ENCODE measurements at regions not wholly inside any gene's neighbourhood (a gene's known extent, or its start where the extent isn't known, plus 50 kb on each side); places are given as distances from the start of the nearest gene placed in this dataset.

DNA sequence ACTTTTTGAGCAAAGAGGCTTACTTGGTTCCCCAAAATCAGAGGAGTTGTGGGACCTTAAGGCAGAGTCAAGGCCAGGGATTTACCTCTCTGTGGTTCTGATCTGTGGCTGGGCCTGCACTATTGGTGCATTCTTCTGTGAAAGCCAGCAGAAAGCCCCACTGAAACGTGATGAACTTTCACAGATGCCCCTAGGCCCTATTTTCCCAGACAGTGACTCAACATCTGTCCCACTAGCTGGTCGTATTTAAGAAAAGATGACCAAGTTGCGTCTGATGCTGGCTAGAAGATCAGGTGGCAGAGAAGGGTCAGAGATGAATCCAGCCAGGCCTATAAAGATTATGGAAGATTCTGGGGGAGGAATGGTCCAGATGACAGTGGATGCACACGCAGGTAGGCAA lies 153.1 kb downstream of the ACTL7B start:
- no peaks in the 10 kb centered on the region for H3K36me3 ChIP-seq
- no peaks in the 10 kb centered on the region for H3K27me3 ChIP-seq
- DNase-seq = no peak

DNA sequence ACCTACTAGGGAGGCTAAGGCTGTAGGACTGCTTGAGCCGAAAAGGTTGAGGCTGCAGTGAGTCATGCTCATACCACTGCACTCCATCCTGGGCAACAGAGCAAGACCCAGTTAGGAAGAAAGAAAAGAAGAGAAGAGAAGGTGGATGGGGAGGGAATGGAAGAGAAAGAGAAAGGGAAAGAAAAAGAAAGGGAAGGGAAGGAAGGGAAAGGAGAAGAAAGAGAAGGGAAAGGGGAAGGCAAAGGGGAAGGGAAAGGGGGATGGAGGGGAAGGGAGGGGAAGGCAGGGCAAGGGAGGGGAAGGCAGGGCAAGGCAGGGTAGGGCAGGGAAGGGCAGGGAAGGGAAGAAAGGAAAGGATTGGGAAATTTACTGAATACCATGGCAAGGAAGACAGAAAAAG lies 157.0 kb downstream of the ACTL7B start:
- no peak for DNase-seq
- Histone ChIP-seq H3K36me3 (no peaks in the 10 kb centered on the region), H3K4me3 (no peak overlapping the region), H3K9me3 (no peaks in the 10 kb centered on the region), H3K27me3 (no peaks in the 10 kb centered on the region)

More for the DNA sequence above, 153.1 kb downstream of the ACTL7B start:
- Histone ChIP-seq H3K9me3 (no peaks in the 10 kb centered on the region), H3K4me3 (no peak overlapping the region)

DNA sequence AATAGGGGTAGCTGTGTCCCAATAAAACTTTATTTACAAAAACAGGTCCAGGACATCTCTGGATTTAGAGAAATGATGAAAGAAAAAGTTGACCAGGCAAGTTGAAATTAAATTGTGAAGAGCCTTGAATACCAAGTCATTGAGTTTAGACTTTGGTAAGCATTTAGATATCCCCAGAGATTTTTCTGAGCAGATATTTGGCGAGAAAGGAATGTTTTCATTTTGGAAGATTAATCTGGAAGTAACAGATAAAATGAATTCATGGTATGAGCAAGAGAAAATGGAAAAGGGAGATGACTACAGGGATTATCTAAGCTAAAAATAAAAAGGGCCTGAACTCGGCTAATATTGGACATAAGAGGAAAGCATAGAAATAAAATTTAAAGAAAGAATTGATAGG lies 157.6 kb downstream of the ACTL7B start:
- Histone ChIP-seq H3K9me3 (no peaks in the 10 kb centered on the region), H3K36me3 (no peaks in the 10 kb centered on the region), H3K4me3 (no peak overlapping the region), H3K27me3 (no peaks in the 10 kb centered on the region)
- no peak for DNase-seq

DNA sequence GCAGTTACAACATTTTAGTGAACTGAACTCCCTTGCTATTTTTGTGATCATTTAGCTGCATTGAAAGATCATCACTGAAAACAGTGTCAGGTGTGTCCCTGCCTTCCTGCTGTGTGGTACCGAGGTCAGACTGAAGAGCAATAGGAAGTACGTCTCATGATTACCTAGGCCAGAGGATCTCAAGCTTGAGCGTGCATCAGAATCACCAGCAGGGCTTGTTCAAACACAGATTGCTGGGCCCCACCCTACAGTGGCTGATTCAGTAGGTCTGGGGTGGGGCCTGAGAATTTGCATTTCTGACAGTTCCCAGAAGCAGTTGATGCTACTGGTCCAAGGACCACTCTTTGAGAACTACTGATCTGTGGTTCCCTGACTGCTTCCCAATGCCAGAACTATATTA lies 159.6 kb downstream of the ACTL7B start:
- H3K9me3 ChIP-seq = no peaks in the 10 kb centered on the region
- H3K4me3 ChIP-seq = no peak overlapping the region
- no peaks in the 10 kb centered on the region for H3K36me3 ChIP-seq
- no peak for DNase-seq
- H3K27me3 ChIP-seq = no peaks in the 10 kb centered on the region

DNA sequence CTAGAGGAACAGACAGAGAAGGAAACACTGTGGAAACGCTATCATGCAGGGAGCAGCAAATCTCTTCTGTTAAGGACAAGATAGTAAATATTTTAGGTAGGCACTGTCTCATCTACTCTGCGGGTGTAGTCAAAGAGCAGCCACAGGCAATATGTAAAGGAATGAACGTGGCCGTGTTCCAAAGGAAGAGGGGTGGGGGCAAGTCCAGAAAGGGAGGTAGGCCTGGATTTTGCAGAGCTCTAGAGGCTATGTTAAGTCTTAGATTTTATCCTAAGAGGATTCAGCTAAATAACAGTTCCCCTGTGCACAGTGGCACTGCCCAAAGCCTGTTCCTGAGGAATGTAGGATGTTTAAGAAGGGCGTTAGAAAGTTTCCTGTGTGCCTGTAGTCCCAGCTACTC lies 161.6 kb downstream of the ACTL7B start:
- Histone ChIP-seq H3K9me3 (no peaks in the 10 kb centered on the region), H3K4me3 (no peak overlapping the region), H3K27me3 (no peaks in the 10 kb centered on the region), H3K36me3 (no peaks in the 10 kb centered on the region)
- DNase-seq = no peak

DNA sequence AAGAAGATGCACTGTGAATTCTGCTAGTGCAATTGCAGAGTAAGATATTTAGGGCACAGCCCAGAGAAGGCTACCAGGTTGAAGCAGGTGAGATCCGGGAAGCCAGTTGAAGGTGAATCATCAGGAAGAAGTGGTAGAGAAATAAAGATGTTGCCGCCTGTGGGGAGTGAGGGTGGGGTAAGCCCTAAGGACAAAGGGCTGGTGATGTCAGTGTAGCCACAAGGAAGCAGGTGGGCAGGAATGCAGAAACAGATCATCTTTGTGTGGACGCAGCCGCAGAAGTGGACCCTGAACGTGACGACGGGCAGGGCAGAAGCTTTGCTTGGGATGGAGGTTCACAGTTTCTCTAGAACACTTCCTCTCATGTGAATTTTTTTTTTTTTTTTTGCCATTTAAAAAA lies 164.2 kb downstream of the ACTL7B start:
- Histone ChIP-seq H3K4me3 (no peak overlapping the region), H3K36me3 (no peaks in the 10 kb centered on the region), H3K27me3 (no peaks in the 10 kb centered on the region), H3K9me3 (no peaks in the 10 kb centered on the region)
- no peak for DNase-seq

DNA sequence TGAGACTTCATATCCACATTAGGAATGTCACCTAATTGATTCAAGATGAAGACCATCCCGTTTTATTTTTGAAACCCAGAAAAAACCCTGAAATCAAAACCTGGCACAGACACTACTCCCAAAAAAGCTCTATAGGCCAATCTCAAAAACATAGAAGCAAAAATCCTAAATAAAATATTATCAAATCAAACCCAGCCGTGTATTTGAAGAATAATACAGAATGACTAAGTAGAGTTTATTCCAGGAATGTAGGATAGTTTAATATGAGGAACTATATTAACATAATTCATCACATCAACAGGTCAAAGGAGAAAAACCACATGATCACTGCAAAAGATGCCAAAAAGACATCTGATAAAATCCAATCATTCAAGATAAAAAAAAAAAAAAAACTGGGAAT lies 167.1 kb downstream of the ACTL7B start:
- Histone ChIP-seq H3K4me3 (no peak overlapping the region), H3K36me3 (no peaks in the 10 kb centered on the region), H3K27me3 (no peaks in the 10 kb centered on the region), H3K9me3 (no peaks in the 10 kb centered on the region)
- DNase-seq = no peak

DNA sequence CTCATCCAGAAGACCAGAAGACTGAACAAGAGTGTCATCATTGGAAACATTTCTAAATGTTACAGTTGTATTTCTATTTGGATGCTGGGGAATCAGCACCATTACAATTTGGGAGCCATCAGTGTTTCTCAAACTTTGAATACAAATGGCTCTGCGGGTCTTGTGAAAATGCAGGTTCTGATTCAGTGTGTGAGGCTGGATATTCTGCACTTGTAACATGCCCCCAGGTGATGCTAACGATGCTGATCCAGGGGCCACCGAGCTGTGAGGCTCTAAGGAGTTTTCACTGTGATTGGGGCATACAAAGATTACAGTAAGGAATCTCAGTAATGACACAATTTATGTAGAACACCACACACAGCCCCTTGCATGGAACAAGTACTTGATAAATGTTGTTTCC lies 167.7 kb downstream of the ACTL7B start:
- DNase-seq = no peak
- Histone ChIP-seq H3K4me3 (no peak overlapping the region), H3K27me3 (no peaks in the 10 kb centered on the region), H3K36me3 (no peaks in the 10 kb centered on the region), H3K9me3 (no peaks in the 10 kb centered on the region)

DNA sequence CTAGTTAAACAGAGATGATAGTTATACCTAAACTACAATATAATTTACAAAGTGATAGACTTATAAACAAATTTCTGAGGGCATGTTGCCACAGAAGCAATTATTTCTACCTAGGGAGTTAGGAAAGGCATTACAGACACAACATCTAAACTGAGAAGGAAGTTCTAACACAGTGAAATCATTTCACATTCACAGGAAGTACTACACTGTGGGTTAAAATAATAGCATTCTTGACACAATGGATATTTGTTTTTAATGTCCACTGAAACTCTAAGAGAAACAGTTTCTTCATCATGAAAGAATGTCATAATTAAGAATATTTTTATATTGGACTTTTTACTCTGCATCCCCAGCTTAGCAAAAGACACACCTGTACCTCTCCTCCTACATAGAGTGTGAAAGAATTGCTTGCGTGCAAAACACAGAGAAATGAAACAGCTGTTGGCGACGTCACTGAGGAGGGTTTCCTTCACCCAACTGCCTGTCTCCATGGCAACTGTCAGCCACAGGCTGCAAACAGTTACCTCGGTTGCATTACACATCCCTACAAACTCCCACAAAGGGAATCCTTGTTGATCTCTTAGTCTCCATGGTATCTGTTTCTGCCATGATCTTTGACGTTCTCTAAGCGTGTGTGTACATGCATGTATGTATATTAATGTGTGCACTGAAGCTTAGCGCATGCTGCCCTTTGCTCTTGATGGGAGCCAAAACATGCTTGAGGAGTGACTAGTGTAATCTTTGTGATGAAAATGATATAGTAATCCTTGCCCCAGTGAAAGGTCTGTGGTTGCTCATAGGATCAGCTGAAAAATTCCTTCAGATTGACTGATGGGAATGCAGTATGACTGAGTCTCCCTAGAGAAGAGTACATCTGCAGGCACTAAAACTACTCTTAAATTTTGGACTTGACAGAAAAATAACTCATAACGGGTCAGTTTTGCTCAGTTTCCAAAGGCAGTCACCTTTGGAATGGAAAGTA lies 168.5 kb downstream of the ACTL7B start:
- Histone ChIP-seq H3K36me3 (no peaks in the 10 kb centered on the region), H3K27me3 (no peaks in the 10 kb centered on the region), H3K9me3 (no peaks in the 10 kb centered on the region), H3K4me3 (no peak overlapping the region)
- DNase-seq = no peak

DNA sequence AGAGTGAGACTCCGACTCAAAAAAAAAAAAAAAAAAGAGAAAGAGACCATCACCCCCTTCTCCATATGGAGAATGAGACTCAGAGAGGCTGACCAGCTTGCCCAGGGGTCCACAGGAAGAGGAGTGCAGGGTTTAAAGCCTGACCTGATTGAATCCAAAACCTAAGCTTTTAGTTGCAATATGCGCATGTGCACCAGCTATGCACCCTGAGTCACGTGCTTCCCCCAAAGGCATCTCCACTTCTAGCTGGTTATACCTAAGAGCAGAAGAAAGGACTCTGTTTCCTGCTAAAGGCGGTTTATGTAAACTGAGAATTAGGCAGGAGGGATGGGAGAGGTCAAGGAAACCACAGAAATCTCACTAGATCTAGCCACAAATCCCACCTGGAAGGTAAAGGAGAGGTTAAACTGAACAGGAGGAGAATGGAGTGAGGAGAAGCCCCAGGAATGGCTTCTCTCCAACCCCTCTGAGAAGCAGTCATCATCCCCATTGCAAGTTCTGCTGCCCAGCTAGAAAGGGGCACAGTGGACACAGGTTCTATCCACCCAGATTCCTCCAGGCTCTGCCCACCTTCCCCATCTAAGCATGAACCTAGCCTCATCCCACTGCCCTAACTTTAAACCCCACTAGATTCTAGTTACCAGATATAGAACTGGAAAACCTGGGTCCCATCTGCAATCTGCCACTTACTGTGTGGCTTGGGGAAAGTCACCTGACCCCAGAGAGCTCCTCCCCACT lies 171.3 kb downstream of the ACTL7B start:
- no peaks in the 10 kb centered on the region for H3K36me3 ChIP-seq
- H3K4me3 ChIP-seq = no peak overlapping the region
- DNase-seq = no peak
- H3K27me3 ChIP-seq = no peaks in the 10 kb centered on the region
- H3K9me3 ChIP-seq = no peaks in the 10 kb centered on the region

DNA sequence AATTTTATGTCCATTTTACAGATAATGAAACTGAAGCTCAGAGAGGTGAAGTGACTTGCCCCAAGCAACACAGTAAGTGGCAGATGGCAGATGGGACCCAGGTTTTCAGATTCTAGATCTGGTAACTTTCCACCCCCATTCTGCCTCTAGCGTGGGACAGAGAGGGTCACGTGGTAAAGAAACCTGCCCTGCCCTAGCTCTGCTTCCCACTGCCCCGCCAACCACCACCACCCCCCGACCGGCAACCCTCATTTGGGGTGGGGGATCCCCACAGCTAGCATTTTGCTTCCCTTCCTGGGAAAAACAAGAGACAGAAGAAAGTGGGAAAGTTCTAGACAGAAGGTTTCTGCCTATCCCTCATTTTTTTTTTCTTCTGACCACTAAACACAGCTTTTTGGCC lies 172.5 kb downstream of the ACTL7B start:
- no peak overlapping the region for H3K4me3 ChIP-seq
- no peaks in the 10 kb centered on the region for H3K9me3 ChIP-seq
- H3K36me3 ChIP-seq = no peaks in the 10 kb centered on the region
- H3K27me3 ChIP-seq = no peaks in the 10 kb centered on the region
- no peak for DNase-seq

DNA sequence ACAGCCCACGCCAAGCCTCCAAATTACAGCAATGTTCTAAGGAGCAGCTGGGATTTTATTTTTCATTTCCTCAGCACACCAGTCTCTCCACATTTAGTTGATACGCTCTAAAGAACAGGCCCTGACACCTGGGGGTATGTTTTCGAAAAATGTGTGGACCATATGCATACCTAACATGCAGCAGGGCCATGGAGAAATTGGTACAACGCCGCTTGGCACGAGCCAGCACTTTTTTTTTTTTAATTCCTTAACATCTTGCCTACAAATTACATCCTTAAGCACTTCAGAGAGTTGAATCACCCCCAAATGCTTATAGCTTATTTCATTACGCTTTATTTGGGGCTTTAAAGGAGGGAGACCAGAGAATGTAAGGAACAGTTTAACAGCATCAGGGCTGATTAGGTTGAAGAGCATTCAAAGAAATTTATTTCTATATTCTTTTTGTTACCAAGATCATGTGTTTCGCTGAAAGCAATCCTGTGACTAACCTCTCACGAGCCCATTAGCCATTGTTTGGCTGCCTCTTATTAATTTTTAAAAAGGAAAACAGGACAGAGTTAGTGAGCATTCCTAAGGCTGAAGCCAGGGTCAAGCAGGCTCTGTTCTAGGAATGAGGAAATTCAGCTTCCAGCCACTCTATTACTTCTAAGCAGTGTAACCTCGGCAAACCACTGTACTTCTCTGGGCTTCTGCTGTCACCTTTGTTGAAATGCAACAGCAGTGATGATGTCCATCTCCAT lies 173.8 kb downstream of the ACTL7B start:
- Histone ChIP-seq H3K36me3 (no peaks in the 10 kb centered on the region), H3K9me3 (no peaks in the 10 kb centered on the region), H3K27me3 (no peaks in the 10 kb centered on the region), H3K4me3 (no peak overlapping the region)
- no peak for DNase-seq

DNA sequence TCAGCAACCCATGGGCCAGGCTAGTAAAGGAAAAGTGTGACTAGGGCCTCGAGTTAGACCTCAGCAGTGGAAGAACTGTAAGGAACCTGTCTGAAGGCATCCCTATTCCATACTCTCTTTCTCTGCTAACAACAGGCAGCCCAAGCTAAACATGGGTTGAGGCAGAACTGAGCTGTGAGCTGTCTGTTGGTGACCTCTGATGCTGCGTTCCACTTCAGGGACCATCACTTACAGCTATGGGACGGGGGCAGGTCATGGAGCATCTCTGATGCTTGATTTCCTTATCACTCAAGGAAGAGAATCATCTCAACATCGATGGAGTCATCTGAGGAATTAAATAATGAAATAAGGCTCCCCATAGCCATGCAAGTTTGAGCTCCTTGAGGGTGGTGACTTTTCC lies 174.8 kb downstream of the ACTL7B start:
- Histone ChIP-seq H3K9me3 (no peaks in the 10 kb centered on the region), H3K4me3 (no peak overlapping the region)
- no peak for DNase-seq

DNA sequence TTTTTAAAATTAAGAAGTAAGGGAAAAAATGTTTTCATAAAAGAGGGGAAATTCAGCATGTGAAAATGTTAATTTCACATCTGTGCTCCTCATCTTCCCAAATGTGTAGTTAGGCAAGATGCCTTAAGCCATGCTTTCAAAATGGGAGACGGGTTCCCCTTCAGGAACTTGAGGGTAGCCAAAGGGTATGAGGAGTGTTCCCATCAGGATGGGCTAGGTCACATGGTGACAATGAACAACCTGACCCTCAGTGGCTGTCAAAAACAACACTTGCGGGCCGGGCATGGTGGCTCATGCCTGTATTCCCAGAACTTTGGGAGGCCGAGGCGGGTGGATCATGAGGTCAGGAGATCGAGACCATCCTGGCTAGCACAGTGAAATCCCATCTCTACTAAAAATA lies 178.0 kb downstream of the ACTL7B start:
- DNase-seq = no peak
- H3K36me3 ChIP-seq = no peaks in the 10 kb centered on the region
- no peaks in the 10 kb centered on the region for H3K9me3 ChIP-seq
- H3K27me3 ChIP-seq = no peaks in the 10 kb centered on the region
- H3K4me3 ChIP-seq = no peak overlapping the region

More for the DNA sequence above, 174.8 kb downstream of the ACTL7B start:
- Histone ChIP-seq H3K27me3 (no peaks in the 10 kb centered on the region), H3K36me3 (no peaks in the 10 kb centered on the region)

DNA sequence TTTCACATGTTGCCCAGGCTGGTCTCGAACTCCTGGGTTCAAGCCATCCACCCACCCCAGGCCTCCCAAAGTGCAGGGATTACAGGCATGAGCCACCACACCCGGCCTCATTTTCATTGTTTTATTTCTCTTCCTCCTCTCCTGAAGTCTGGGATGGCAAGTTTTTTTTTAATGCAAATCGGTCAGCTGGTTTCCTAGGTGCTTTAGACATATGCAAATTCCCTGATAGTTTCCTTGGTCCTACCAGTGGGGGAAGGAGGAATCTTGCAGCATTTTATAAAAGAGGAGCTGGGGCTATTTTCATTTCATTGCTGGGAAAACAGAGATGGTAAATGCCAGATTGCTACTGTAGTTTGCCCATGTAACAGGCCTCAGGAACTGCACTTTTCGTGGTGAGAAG lies 179.4 kb downstream of the ACTL7B start:
- Histone ChIP-seq H3K27me3 (no peaks in the 10 kb centered on the region), H3K36me3 (no peaks in the 10 kb centered on the region), H3K9me3 (no peaks in the 10 kb centered on the region), H3K4me3 (no peak overlapping the region)
- DNase-seq = no peak

DNA sequence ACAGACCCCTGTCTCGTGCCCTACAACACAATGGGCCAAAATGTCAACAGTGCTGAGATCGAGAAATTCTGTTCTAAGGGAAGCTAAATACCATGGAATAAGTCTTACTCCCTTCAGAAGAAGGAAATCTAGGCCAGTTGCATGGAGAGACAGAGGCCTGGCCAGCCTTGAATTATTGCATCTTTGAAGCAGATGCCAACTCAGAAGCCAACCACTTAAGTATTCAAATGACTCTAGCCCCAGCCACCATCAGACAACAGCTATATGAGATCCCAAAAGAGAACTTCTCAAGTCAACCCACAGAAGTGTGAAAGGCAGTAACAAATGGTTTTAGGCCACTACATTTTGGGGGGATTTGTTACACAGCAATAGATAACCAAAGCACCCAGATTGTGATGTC lies 180.1 kb downstream of the ACTL7B start:
- DNase-seq = no peak
- H3K27me3 ChIP-seq = no peaks in the 10 kb centered on the region
- no peaks in the 10 kb centered on the region for H3K9me3 ChIP-seq
- H3K36me3 ChIP-seq = no peaks in the 10 kb centered on the region
- no peak overlapping the region for H3K4me3 ChIP-seq
